GM21717 (cell line): ENCODE measurements at regions not wholly inside any gene's neighbourhood (a gene's known extent, or its start where the extent isn't known, plus 50 kb on each side); places are given as distances from the start of the nearest gene placed in this dataset.
"Not testable (repeated sequence)": the region's sequence is repeated elsewhere in the genome, so short reads cannot be mapped to it uniquely, and the experiment has no call there.

Source experiments
- ATAC-seq: cut with Tn5 transposase; IDR thresholded peaks from one replicate; pipeline ENCODE4 v1.9.1; 2021; ENCODE audit warnings: mild to moderate bottlenecking, moderate library complexity; ENCODE audit not compliant: unreplicated experiment

DNA sequence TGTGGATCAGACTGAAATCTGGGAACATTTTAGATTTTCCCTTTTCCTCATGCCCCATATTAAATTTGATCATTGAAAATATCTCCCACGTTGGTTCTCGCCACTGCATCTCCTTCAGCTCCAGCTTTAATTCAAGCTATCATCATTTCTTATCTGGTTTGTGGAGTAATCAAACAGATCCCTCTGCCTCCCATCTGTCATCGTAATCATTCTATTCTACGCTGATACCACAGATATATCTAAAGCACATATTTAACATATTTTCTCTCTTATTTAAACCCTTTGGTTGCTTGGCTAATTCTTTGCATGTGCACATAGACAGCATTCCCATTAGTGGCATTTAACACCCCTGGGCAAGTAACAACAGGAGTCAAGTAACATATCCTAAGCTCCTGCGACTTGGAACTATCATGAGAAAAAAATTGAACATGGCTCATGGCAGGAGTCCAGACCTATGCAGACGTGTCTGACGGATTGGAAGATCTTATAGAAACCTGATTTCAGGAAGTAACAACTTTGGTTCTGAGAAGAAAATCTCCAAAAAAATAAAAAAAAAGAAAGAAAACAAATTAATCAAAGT lies 158.8 kb upstream of the KYNU start:
- no peak for ATAC-seq

DNA sequence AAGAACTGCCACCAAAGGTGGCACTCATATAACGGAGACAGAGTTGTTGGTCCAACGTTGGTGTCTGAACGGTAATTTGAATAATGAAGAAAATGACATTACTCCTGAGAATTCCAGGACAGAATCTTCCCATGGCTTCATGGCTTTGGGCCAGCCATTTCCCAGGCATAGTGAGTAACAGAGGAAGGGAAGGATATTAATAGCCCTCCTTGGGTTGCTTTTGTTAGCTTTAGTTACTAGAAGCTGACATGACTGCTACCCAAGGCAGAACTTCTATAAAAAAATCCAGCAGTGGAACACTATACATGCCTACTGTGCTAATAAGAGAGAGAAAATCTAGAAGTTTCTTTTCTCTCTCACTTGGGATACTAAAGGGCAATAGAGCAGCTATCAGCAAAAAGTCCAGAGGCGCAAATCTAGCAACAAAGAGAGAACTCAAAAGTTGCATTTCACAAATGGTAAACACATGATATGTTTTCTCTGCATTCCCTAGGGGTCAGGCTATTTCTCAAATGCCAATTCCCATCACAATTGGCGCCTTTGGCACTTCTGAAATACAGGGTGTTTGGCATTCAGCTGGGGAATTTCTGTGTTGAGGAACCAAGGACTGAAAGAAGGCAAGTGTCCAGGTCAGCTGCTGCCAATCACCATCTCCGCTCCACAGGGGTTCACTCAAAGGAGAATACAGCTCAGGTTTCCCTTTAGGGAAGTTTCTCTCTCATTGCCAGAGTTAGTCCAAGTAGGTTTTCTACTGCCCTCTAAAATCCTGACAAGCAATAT lies 160.8 kb upstream of the KYNU start:
- ATAC-seq: no peak

GRCh38 chr2:142714600-142714999 lies 162.9 kb upstream of the KYNU start:
- ATAC-seq: peak; percentile 83

- ATAC-seq: no peak
These were observed 167.1 kb upstream of the KYNU start for GRCh38 chr2:142710336-142710735.

DNA sequence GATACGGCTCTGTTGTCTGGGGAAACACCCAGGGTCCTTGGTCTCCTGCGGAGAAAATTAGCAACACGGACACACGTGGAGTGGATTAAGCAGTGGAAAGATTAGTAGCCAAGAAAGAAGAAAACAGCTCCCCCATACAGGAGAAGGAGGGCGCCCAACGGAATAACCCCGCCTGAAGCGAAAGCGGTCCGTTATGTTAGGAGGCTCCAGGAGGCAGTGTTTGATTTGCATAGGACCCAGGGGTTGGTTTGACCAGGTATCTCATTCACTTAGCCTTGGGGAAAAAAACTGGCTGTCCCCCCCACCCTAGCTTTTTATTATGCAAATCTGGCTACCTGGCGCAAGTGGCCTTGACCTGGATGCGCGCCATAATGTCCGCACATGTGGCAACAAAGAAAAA lies 170.1 kb upstream of the KYNU start:
- no peak for ATAC-seq

GRCh38 chr2:142702397-142702796 lies 175.1 kb upstream of the KYNU start:
- not testable (repeated sequence) for ATAC-seq

- ATAC-seq: not testable (repeated sequence)
These were observed 181.9 kb upstream of the KYNU start for GRCh38 chr2:142695350-142696257.

DNA sequence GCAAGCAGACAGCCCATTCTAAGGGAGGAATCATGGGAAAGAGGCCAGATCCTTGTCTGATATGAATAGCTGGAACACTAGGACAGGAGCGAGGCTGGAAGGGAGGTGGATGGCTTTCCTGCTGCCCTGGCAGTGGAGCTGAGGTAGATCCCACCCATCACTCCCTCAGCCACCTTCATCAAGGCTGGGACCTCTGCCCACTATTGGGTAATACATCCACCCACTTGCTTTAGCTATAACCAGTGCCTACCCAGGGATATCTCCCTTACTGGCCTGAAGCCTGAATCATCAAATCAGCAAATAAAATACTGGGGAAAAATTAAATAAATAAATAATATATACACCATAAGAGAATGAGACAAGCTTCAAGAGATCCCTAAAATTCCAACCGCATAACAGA lies 183.2 kb upstream of the KYNU start:
- ATAC-seq: no peak

- no peak for ATAC-seq
These were observed 184.1 kb upstream of the KYNU start for GRCh38 chr2:142693171-142693950.

GRCh38 chr2:142688856-142689605 lies 188.4 kb upstream of the KYNU start:
- ATAC-seq: no peak

DNA sequence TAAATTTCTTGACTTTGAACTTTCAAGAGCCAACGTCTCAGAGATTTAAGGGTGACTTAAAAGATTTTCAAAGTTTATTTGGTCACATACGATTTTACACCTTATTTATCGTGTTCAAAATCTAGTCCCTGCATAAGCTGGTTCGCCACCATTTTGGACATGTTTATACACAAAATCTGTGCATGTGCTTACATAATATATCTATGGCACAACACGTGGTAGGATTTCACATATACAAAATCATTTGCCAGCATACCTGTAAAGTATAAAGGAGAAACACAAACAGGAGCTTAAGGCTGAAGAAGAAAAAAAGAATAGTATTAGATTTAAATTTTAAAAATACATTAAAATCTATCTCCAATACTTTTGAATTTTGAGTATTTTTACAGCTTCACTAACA lies 190.0 kb upstream of the KYNU start:
- ATAC-seq: no peak

GRCh38 chr2:142687075-142687474 lies 190.4 kb upstream of the KYNU start:
- ATAC-seq: no peak

DNA sequence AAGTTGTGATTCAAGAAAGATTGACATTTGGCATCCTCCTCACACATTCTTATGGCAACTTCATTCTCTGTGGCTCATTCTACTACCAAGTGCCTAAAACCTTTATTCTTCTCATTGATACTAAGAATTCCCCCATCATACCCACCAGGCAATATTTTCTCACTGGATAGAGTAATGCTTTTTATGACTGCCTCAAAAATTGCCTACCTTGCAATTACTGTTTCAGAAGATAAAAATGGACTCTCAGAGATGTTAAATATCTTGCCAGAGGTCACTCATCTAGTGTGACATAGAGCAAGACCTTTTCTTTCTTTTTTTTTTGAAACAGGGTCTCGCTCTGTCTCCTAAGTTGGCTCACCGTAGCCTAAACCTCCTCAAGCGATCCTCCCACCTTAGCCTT lies 192.8 kb upstream of the KYNU start:
- ATAC-seq: no peak

DNA sequence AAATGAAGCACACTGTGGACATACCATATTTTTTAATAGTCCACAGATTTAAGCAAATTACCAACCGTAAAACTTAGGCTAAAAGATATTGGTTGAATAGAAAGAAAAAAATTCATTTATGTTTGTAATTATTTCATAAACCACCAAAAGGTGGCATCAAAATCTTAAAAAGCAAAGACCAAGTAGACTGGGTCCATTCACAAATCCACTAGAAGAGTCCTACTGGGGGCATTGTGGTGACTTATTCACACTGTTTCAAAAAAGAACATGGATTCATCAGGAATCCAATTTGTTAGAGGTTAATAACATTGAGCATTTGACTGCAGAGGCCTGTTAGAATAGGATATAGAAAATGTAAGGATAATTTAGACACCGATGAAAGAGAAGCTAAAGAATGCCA lies 194.9 kb upstream of the KYNU start:
- ATAC-seq: no peak

DNA sequence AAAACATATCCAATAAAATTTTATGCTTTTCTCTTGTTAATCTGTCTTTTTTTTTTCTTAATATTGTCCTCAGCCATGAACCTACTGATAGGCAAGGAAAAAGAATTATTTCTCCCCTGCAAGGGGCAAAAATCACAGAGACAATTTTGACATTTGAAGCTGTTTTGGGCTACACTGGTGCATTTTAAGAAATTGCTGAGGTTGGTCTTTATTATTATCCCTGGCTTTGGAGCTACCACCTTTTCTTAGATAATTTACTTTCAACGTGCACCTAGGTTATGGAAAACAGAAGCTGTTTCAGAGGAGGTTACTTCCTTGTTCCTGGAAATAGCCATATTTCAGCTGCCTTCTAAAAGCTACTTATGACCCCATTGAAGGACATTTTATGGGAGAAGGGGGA lies 195.5 kb upstream of the KYNU start:
- ATAC-seq: no peak

DNA sequence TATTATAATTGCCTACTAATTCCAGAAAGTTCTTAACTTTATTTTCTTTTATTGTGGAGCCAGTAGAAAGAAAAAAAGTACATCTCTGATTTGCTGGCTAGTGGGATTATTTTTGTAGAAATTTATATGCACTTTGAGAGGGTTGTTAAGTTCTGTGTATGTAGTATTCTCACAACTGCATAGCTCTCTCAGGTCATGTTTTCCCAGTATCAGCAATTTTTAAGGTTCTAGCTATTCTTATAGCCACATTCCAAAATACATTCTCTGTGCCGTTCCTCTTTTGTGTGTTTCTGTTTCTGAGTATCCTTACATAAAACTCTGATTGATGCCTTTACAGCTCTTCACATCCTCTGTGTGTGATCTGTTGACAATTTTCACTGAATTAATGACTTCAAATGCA lies 199.3 kb upstream of the KYNU start:
- ATAC-seq: no peak

DNA sequence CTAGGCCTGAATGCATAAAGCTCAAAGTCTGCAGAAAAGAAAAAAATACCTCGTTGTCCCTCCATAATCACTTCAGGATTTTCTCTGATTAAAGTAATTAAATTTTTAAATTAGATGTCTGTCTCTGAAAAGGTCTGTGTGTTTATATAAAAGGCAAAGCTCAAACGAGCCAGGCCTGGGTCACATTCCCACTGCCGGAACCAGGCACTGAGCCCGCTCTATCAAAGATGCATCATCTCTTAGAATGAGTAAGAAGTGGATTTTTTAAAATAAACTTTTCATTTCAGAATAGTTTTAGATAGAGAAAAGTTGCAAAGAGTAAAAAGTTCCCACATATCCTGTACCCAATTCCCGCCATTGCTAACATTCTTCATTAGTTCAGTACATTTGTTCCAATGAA lies 202.1 kb upstream of the KYNU start:
- no peak for ATAC-seq

GRCh38 chr2:142673836-142674235 lies 203.6 kb upstream of the KYNU start:
- ATAC-seq: no peak

- no peak for ATAC-seq
These were observed 204.8 kb upstream of the KYNU start for GRCh38 chr2:142672698-142673097.

DNA sequence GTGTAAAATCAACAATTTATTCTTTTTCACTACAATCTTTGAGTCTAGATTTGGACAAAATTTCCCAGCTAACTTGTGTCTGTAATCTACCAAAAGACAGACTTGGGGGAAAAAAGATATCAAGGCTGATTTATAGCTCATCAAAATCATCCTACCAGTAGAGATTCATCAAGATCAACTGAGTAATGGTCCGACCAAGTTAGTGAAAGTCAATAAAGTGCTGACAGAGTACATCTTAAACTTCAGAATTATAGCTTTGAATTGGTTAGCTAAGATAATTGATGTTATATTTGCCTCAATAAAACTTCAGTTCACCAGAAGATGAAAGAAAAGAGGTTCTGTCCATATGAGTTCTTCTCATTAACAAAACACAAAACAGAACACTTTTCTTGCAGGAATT lies 207.1 kb upstream of the KYNU start:
- no peak for ATAC-seq
